Suprapubic skin (tissue), 4 donors: ENCODE measurements at regions not wholly inside any gene's neighbourhood (a gene's known extent, or its start where the extent isn't known, plus 50 kb on each side); places are given as distances from the start of the nearest gene placed in this dataset.

Source experiments
- DNase-seq, 2 donors: peaks; one replicate each; pipeline ENCODE4 v3.0.0-alpha.2; 2019; ENCODE audit warnings: low spot score in 2 of 2
- H3K27ac ChIP-seq: fragments of 200-600 bp; sonication (generic); one replicate; pipeline ENCODE4 v1.5.1; 2019
- H3K27me3 ChIP-seq: fragments of 200-600 bp; sonication (generic); one replicate; pipeline ENCODE4 v1.5.1; 2019
- H3K36me3 ChIP-seq: fragments of 200-600 bp; sonication (generic); one replicate; pipeline ENCODE4 v1.5.1; 2019
- H3K4me1 ChIP-seq: fragments of 200-600 bp; sonication (generic); one replicate; pipeline ENCODE4 v1.5.1; 2019
- H3K4me3 ChIP-seq: fragments of 200-600 bp; sonication (generic); one replicate; pipeline ENCODE4 v1.5.1; 2019; ENCODE audit warnings: mild to moderate bottlenecking
- H3K9me3 ChIP-seq: fragments of 200-600 bp; sonication (generic); one replicate; pipeline ENCODE4 v1.5.1; 2019
- CTCF ChIP-seq, 2 donors: fragments of 200-600 bp in 1 of 2; fragments of 450-650 bp in 1 of 2; sonication (generic) in 1 of 2; IDR thresholded peaks; one replicate each; pipeline ENCODE4 v1.5.1; 2016 to 2019; ENCODE audit warnings: antibody characterized with exemption in 2 of 2, mild to moderate bottlenecking in 1 of 2, moderate library complexity in 1 of 2
- EP300 ChIP-seq: sonication (generic); formaldehyde crosslinking; IDR thresholded peaks from one replicate; pipeline ENCODE4 v1.6.1; 2017; ENCODE audit warnings: antibody characterized with exemption
- POLR2A ChIP-seq, 2 donors: fragments of 450-650 bp; IDR thresholded peaks; one replicate each; pipeline ENCODE4 v1.6.1; 2017; ENCODE audit warnings: antibody characterized with exemption in 2 of 2, mild to moderate bottlenecking in 2 of 2, moderate library complexity in 2 of 2
- POLR2AphosphoS5 ChIP-seq, 3 donors: sonication (generic); formaldehyde crosslinking; IDR thresholded peaks; one replicate each; pipeline ENCODE4 v1.6.1; 2017; ENCODE audit warnings: antibody characterized with exemption in 3 of 3
- WGBS: methylation state at CpG from one replicate; pipeline ENCODE4 v1.1.5; 2018; 5-methylcytosine and 5-hydroxymethylcytosine counted together

- TF ChIP-seq POLR2AphosphoS5 (IDR thresholded peaks at IDR 0.05): no peak
- DNase-seq: no peak
- H3K27me3 ChIP-seq: no peaks in the 10 kb centered on the region
- no peaks in the 10 kb centered on the region for H3K36me3 ChIP-seq
- H3K27ac ChIP-seq: no peak overlapping the region
- H3K9me3 ChIP-seq: no peaks in the 10 kb centered on the region
- no peaks in the 10 kb centered on the region for H3K4me1 ChIP-seq
- no peak overlapping the region for H3K4me3 ChIP-seq
These were observed 125.8 kb upstream of the ATP1B1 start for GRCh38 chr1:168980656-168981055.

- H3K9me3 ChIP-seq: no peaks in the 10 kb centered on the region
- no peaks in the 10 kb centered on the region for H3K4me1 ChIP-seq
- no peak overlapping the region for H3K27ac ChIP-seq
- no peaks in the 10 kb centered on the region for H3K36me3 ChIP-seq
- WGBS: 63% methylated on average over 4 of the region's 4 CpGs
- H3K4me3 ChIP-seq: no peak overlapping the region
- no peaks in the 10 kb centered on the region for H3K27me3 ChIP-seq
- DNase-seq: no peak
- TF ChIP-seq POLR2AphosphoS5 (IDR thresholded peaks at IDR 0.05): no peak
- TF ChIP-seq CTCF (IDR thresholded peaks at IDR 0.05): no peak
- no peak for TF ChIP-seq EP300
- no peak for TF ChIP-seq POLR2A (IDR thresholded peaks at IDR 0.05)
These were observed 123.7 kb upstream of the ATP1B1 start for GRCh38 chr1:168982778-168983177.

GRCh38 chr1:168987330-168987729 is 119.2 kb upstream of the ATP1B1 start:
- TF ChIP-seq POLR2A (IDR thresholded peaks at IDR 0.05): no peak
- TF ChIP-seq POLR2AphosphoS5 (IDR thresholded peaks at IDR 0.05): no peak
- no peak for TF ChIP-seq CTCF (IDR thresholded peaks at IDR 0.05)
- no peak for TF ChIP-seq EP300
- H3K4me3 ChIP-seq: no peak overlapping the region
- WGBS: 89% methylated on average over 4 of the region's 4 CpGs
- H3K4me1 ChIP-seq: no peaks in the 10 kb centered on the region
- DNase-seq: no peak
- no peaks in the 10 kb centered on the region for H3K27me3 ChIP-seq
- H3K27ac ChIP-seq: no peak overlapping the region
- H3K36me3 ChIP-seq: no peaks in the 10 kb centered on the region
- H3K9me3 ChIP-seq: no peaks in the 10 kb centered on the region

GRCh38 chr1:168987923-168988322 is 118.6 kb upstream of the ATP1B1 start:
- no peak for DNase-seq
- Histone ChIP-seq H3K27ac (no peak overlapping the region), H3K36me3 (no peaks in the 10 kb centered on the region), H3K27me3 (no peaks in the 10 kb centered on the region), H3K4me1 (no peaks in the 10 kb centered on the region), H3K9me3 (no peaks in the 10 kb centered on the region), H3K4me3 (no peak overlapping the region)
- TF ChIP-seq CTCF (IDR thresholded peaks at IDR 0.05): no peak
- no peak for TF ChIP-seq POLR2AphosphoS5 (IDR thresholded peaks at IDR 0.05)
- no peak for TF ChIP-seq EP300
- TF ChIP-seq POLR2A (IDR thresholded peaks at IDR 0.05): no peak
- WGBS: 68% methylated on average over 2 of the region's 2 CpGs

- H3K27me3 ChIP-seq: no peaks in the 10 kb centered on the region
- H3K4me3 ChIP-seq: no peak overlapping the region
- H3K27ac ChIP-seq: no peak overlapping the region
- H3K9me3 ChIP-seq: no peaks in the 10 kb centered on the region
- TF ChIP-seq CTCF (IDR thresholded peaks at IDR 0.05): no peak
- TF ChIP-seq POLR2AphosphoS5 (IDR thresholded peaks at IDR 0.05): no peak
- TF ChIP-seq POLR2A (IDR thresholded peaks at IDR 0.05): no peak
- no peak for TF ChIP-seq EP300
- no peaks in the 10 kb centered on the region for H3K36me3 ChIP-seq
- DNase-seq: no peak
- no peaks in the 10 kb centered on the region for H3K4me1 ChIP-seq
These were observed 116.5 kb upstream of the ATP1B1 start for GRCh38 chr1:168989985-168990384.

GRCh38 chr1:168991667-168992475 is 114.6 kb upstream of the ATP1B1 start:
- H3K9me3 ChIP-seq: no peaks in the 10 kb centered on the region
- no peak for DNase-seq
- no peaks in the 10 kb centered on the region for H3K36me3 ChIP-seq
- H3K27ac ChIP-seq: no peak overlapping the region
- no peak for TF ChIP-seq EP300
- TF ChIP-seq POLR2A (IDR thresholded peaks at IDR 0.05): no peak
- TF ChIP-seq CTCF (IDR thresholded peaks at IDR 0.05): no peak
- TF ChIP-seq POLR2AphosphoS5 (IDR thresholded peaks at IDR 0.05): no peak
- WGBS: 60% methylated on average over 4 of the region's 4 CpGs
- H3K4me3 ChIP-seq: no peak overlapping the region
- no peaks in the 10 kb centered on the region for H3K27me3 ChIP-seq
- H3K4me1 ChIP-seq: no peaks in the 10 kb centered on the region
